GM12873 (cell line): ENCODE measurements at regions not wholly inside any gene's neighbourhood (a gene's known extent, or its start where the extent isn't known, plus 50 kb on each side); places are given as distances from the start of the nearest gene placed in this dataset.

Source experiments
- CTCF ChIP-seq: IDR thresholded peaks from 2 replicates; pipeline ENCODE4 v1.5.1; 2012; ENCODE audit warnings: low read depth, mild to moderate bottlenecking, moderate library complexity, low read length, control low read depth; ENCODE audit not compliant: insufficient read depth; ENCODE audit errors: missing control alignments

DNA sequence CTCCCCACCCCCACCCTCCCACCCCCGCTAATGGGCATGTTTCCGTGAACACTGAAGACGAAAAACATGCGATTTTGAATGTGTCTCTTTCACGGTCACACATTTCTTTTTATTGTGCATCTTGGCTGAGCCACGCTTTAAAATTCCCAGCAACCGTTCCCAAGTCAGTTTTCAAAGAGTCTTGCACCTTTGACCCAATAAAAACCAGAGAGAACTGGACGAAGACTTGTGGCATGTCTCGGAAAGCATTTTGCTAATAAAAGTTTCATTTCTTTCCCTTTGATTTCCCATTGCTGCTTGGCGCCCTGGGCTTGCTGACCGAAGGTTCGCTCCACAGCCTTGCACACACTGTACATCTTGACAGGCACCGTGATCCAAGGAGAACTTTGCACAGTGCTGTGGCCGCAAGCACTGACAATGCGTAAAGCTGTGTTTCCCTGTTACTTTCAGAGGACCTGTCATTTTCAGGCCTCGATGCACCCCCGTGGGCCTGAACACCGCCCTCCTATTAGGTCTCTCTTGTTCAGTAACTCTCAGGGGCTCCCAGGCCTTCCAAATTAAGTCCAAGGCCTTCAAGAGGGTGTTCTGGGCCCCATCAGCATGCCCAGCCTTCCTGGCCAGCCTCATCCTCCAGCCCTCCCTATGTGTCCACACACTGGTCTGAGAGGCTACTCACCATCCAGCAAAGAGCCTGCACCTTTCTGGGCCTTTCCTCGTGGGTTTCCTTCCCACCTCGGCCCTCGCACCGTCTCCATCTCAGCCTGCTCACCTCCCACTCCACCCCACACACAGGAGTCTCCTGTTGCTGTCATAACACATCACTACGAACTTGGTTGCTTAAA is 63.4 kb upstream of the DIO3 start:
- TF ChIP-seq CTCF: no peak

GRCh38 chr14:101498526-101498860 is 62.8 kb upstream of the DIO3 start:
- TF ChIP-seq CTCF: no peak

DNA sequence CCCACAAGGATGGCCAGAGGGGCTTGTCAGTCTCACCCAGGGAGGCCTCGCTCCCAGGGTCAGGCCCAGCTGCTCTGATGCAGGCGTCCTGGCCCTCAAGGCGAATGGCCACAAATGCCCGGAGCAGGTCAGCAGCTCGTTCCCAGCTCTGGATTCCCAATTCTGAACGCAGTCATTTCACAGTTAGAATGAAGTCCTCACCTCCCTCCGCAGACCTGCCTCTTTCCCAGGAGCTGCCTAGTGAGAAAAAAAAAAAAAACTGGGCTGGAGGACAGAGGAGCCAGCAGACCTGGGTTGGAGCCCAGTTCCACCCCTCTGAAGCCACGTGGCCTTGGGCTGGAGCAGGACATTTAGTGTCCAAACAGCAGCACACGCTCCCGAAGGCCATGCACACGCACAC is 62.2 kb upstream of the DIO3 start:
- TF ChIP-seq CTCF: no peak

DNA sequence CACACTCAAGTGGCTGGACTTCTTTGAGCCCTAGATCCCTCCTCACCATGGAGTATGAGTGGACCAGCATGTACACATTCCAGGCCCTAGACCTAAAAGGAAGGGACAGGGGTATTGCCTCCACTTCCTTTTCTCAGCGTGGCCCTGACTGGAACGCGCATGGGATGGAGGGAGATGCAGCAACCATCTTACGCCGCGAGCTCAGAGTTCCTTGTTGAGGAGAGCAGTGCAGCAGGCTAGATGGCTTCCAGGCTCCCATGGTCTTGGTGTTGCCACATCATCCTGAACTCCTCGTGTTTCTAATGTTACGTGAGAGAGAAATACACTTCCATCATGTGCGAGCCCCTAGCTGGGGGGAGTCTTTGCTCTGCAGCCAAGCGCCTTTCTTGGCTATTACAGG is 61.8 kb upstream of the DIO3 start:
- no peak for TF ChIP-seq CTCF

DNA sequence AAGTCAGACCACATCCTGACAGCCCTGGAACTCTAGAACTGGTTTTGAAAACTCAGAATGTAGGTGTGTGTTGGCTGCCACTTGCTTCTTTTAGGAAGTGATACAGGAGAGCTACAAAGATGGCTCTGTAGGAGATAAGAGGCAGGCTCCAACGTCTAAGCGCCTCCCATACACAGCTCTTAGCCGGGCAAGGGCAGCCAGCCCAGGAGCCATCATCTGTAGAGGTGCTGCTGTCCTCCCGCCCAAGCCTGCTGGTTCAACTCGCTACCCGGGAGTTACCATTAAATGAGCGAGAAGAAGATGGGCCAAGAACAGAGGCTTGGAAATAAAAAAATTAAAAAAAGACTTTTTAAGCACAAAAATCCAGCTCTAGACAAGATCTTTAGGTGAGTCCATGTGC is 61.2 kb upstream of the DIO3 start:
- no peak for TF ChIP-seq CTCF

DNA sequence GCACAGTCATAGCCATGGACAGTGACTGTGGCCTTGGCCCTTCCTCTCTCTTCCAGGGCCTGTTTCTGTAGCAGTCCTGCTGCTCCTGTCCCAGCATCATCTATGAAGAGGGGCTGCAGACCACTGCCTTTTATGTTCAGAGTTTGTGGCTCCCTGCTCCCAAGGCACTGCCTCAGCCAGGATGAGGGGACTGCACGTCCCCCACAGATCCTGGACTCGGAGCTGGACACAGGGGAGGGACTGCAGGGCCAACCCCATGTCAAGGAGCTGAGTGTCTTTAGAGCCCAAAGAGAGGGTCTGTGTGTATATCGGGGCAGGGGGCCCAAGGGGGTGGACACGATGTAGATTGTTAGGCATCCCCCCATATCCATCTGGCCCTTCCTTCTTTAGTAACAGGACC is 60.6 kb upstream of the DIO3 start:
- TF ChIP-seq CTCF: no peak

DNA sequence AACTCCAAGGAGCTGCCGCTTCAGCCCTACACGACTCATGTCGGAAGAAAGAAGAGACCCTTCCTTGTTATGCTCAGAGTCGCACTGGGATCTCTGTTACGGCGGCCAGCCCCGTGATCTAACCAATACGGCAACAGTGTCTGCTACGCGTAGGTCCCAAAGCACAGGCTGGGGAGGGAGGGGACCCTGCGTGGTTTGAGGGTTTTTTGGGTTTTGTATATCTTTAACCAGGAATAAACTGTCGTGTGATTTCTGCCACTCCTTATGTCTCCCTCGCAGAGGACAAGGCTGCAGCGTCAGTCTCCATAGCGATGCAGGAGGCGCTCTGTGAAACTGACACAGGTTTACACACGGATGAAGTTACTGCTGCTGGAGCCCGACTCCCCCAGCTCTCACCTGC is 60.0 kb upstream of the DIO3 start:
- TF ChIP-seq CTCF: no peak
